Retina (tissue), 1 donor: ENCODE measurements at regions not wholly inside any gene's neighbourhood (a gene's known extent, or its start where the extent isn't known, plus 50 kb on each side); places are given as distances from the start of the nearest gene placed in this dataset.
"Not testable (repeated sequence)": the region's sequence is repeated elsewhere in the genome, so short reads cannot be mapped to it uniquely, and the experiment has no call there.

Experiments used
- DNase-seq: peaks from one replicate; pipeline ENCODE4 v3.0.0-alpha.2; 2016

DNA sequence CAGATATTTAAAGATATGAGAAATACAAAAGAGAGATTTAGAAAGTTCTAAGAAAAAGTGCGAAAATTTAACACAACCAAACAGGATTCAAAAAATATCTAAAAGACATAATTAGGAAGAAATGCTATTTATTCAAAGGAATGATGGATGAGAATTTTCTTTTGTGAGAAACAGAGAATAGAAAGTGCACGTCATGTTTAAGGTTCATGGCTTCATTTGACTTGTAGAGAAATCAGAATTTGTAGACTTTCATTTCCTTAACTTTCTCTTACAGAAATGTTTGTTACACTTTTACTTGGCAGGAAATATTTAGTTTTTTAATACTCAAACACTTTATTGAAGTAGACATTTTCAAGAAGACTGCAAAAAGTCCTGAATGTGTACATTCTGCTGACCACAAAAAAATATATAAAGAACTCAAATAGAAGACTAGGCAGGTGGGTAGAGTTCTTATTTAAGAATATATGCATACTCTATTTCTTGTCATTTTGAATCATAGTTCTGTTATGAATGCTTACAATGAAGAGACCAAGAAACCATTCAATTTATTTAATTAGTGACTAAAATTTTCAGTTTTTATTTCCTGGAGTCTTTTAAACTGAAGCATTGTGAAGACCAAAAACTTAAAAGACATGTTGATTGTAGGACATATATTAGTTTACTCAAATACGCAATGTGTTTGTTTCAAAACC, 710.5 kb upstream of the HS3ST5 start:
- DNase-seq = no peak

GRCh38 chr6:115016593-115016992, 673.8 kb upstream of the HS3ST5 start:
- no peak for DNase-seq

DNA sequence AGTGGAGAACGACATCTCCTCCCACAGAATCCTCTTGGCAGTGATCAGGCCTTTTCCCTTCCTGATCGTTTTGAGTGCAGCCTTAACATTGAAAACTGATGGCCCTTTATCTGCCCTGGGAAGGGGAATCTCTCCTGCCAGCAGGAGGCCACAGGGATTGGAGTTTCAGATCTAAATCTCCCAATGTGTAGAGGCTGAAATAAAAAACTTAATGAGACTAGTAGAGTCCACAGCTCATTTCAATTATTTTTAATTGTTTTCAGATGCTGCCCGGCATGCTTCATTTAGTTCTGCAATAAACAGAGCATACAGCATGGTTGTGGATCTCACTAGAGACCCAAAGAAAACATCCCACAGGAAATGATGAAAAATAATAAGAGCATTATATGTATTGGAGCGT, 662.2 kb upstream of the HS3ST5 start:
- DNase-seq = peak; percentile 16

GRCh38 chr6:115004204-115004603, 661.4 kb upstream of the HS3ST5 start:
- no peak for DNase-seq

GRCh38 chr6:115001731-115002350, 659.0 kb upstream of the HS3ST5 start:
- no peak for DNase-seq

DNA sequence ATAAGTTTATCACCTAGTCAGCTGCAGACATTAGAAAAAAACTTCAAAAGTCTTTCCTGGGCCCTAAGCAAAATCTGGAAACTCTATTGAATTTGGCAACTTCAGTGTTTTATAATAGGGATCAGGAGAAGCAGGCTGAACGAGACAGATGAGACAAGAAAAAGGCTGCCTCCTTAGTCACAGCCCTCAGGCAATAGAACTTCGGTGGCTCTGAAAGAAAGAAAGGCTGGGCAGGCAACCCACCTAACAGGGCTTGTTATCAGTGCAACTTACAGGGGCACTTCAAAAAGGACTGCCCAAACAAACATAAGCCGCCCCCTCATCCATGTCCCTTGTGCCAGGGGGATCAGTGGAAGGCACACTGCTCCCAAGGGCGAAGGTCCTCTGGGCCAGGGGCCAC, 657.9 kb upstream of the HS3ST5 start:
- DNase-seq = no peak

DNA sequence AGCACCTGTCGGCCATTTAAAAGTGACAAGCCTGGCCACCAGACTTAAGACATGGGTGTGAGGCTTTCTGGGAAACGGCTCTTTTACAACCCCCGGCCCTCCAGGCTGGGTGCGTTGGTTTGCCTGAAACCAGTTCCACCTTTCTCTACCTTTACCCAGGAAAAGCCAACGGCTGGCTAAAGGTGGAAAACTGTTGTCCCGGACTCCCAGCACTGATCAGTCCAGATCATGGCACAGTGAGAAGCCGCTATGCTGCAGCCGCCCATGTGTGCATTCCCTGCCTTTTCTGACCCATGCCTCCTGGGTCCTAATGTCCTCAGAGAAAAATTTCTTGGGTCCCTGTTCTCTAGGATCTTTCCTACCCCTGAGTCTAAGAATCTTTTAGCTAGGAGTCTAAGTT, 655.7 kb upstream of the HS3ST5 start:
- DNase-seq = no peak

- no peak for DNase-seq
Observed at GRCh38 chr6:114997813-114998292, 655.0 kb upstream of the HS3ST5 start.

GRCh38 chr6:114995526-114995925, 652.7 kb upstream of the HS3ST5 start:
- no peak for DNase-seq

- no peak for DNase-seq
Observed at GRCh38 chr6:114989279-114989964, 646.6 kb upstream of the HS3ST5 start.

- no peak for DNase-seq
Observed at GRCh38 chr6:114987281-114987680, 644.5 kb upstream of the HS3ST5 start.

DNA sequence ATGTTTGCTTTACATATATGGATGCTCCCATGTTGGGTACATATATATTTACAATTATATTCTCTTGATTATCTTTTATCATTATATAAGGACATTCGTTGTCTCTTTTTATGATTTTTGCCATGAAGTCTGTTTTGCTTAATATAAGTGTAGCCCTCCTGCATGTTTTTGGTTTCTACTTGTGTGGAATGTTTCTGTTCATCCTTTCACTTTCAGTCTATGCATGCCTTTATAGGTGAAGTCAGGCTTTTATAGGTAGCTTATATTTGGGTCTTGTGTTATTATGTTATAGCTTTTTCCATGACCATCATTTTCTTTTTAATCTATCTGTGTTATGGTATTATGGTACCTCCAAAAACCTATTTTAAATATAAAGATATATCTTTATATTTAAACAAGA, 612.5 kb upstream of the HS3ST5 start:
- no peak for DNase-seq

DNA sequence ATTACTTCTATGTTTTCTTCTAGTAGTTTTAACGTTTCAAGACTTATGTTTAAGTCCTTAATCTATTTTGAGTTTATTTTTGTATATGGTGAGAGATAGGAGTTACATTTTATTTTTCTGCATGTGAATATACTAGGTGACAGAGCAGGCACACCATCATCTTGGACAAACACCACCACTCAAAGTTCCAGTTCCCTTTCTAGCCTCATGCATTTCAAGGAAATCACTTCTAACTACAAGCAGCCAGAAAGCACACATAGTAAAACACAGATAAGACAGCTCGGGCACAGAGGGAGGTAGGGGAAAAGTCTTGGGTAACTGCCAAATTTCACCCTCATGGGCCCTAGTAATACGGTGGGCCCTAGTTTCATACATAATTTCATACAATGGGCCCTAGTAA, 609.4 kb upstream of the HS3ST5 start:
- DNase-seq = no peak

DNA sequence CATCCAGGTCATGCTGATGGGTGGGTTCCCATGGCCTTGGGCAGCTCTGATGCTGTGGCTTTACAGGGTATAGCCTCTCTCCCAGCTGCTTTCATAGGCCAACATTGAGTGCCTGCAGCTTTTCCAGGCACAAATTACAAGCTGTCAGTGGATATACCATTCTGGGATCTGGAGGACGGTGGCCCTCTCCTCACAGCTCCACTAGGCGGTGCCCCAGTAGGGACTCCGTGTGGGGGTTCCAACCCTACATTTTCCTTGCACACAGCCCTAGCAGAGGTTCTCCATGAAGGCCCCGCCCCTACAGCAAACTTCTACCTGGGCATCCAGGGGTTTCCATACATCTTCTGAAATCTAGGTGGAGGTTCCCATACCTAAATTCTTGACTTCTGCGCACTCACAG, 602.6 kb upstream of the HS3ST5 start:
- DNase-seq = no peak

GRCh38 chr6:114941078-114941477, 598.3 kb upstream of the HS3ST5 start:
- DNase-seq = peak; percentile 54

DNA sequence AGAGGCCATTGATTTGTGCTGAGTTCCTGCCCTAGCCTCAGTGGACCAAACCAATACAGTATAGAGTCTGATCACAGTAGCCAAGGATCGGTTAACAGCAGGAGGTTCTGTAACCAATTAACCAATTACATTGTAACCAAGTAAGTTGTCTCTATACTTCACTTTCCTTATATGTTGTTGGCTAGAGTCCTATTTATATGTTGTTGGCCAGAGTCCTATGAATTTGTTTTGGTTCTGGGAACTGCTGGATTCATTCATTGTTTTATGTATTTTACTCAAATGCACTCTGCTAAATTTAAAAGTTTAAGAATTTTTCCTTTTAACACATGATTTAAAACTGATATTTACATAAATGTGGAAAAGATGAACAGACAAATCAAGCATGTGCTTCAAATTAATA, 597.4 kb upstream of the HS3ST5 start:
- DNase-seq = no peak

DNA sequence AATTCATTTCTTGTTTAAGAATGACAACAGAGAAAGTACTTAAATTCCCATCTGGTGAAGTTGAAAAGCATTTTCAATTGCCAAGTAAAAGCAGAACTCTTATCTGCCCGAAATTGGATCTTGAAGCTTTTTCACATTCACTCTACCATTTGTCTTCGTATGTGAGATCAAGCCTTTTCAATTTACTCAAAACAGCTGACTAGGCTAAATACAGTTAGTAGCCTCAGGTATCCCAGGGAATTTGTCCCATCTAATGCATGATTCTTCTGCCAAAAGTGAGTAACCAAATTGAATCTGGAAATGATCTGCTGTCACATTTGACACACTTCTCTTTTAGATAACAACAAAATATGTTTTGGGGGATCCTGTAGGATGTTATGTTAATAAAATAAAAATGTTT, 596.8 kb upstream of the HS3ST5 start:
- DNase-seq = no peak

DNA sequence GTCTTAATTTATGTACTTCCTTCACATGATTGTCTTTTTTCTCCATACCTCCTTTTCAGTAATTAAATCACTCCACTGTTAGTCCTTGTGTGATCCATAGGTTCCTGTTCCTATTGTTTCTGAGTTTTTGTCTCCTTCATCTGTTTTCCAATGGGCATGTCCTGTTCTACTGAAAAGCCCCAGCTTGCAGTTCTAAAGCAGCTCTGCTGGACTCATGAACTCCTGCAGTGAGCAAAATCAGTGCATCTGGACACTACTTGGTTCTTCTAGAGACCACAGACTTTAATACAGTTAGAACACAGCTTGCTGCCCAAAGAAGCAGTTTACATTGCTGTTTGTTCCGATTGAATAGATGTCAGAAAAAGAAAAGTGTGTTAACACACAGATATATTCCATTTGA, 593.3 kb upstream of the HS3ST5 start:
- no peak for DNase-seq

DNA sequence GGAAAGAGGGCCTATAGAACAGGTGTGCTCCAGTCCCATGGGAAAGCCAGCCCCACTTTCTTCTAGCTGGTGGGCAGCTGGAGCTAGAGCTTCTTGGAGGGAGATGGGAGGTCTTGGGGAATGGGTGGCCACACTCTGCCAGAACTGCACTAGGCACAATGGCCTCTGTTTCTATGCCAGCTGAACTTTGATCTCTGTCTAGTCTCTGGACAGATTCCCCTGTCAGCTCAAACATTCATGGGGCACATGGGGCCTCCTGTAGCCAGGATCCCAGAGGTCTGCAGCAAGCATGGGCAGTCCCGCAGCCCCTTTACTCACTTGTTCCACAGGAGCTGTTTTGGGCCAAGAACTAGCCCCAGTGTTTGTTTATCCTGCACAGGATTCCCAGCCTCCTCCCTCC, 591.3 kb upstream of the HS3ST5 start:
- DNase-seq = no peak

- not testable (repeated sequence) for DNase-seq
Observed at GRCh38 chr6:114928731-114929130, 585.9 kb upstream of the HS3ST5 start.

- DNase-seq = no peak
Observed at GRCh38 chr6:114906096-114906495, 563.3 kb upstream of the HS3ST5 start.

GRCh38 chr6:114897536-114897935, 554.7 kb upstream of the HS3ST5 start:
- no peak for DNase-seq

DNA sequence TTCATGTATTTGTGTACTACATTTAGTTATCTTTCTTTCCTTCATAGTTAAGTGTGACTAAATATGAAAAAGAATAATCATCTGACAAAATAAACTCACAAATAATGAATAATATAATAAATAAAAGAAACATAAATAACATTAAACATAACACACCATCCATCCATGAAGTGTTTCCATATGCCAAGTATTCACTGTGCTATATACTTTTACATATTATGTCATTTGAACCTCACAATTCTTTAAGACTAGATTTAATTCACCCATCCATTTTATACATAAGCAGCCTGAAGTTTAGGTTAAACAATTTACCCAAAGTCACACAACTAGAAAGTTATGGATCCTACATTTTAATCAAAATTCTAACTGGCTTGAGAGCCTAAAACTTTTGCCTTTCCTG, 549.4 kb upstream of the HS3ST5 start:
- DNase-seq = no peak

DNA sequence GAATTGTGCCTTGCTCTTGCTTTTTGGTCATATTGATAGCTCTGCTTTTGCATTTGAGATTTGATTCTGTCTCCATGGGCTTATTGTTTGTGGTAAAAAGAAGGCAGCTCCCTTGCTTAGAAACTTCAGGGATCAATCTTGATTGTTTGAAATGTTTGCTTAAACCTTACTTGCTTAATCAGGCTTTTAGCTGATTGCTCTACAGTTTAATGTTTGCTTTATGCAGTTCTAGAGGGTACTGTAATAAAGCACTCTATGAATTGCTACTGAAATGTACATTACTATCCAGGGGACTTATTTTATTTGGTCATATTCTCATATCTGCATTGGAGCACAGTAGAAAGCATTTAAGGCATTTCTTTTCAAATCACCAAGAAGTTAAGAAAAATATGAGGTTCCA, 545.4 kb upstream of the HS3ST5 start:
- DNase-seq = no peak
